ENCODE measurements at regions not wholly inside any gene's neighbourhood (a gene's known extent, or its start where the extent isn't known, plus 50 kb on each side); places are given as distances from the start of the nearest gene placed in this dataset.
A peak's percentile ranks its signal among the peaks of the same experiment; 100 is the strongest.
"Not testable (repeated sequence)": the region's sequence is repeated elsewhere in the genome, so short reads cannot be mapped to it uniquely, and the experiment has no call there.

GRCh38 chr3:5701005-5701404, 513.5 kb downstream of the EDEM1 start:
- DNase-seq = not testable (repeated sequence)

GRCh38 chr3:5707794-5708193, 520.3 kb downstream of the EDEM1 start:
- DNase-seq = no peak

- no peak for DNase-seq
Measured at GRCh38 chr3:5709714-5710113, 522.2 kb downstream of the EDEM1 start.

- no peak for DNase-seq
Measured at GRCh38 chr3:5710718-5711117, 523.2 kb downstream of the EDEM1 start.

- DNase-seq = no peak
Measured at GRCh38 chr3:5717254-5717653, 529.7 kb downstream of the EDEM1 start.

GRCh38 chr3:5719668-5720067, 532.2 kb downstream of the EDEM1 start:
- DNase-seq = not testable (repeated sequence)

GRCh38 chr3:5725801-5726200, 538.3 kb downstream of the EDEM1 start:
- no peak for DNase-seq

GRCh38 chr3:5726621-5727020, 539.1 kb downstream of the EDEM1 start:
- DNase-seq = no peak

GRCh38 chr3:5727743-5728484, 540.4 kb downstream of the EDEM1 start:
- DNase-seq = no peak

- DNase-seq = no peak
Measured at GRCh38 chr3:5729852-5730251, 542.3 kb downstream of the EDEM1 start.

GRCh38 chr3:5731100-5731499, 543.6 kb downstream of the EDEM1 start:
- DNase-seq = no peak

- no peak for DNase-seq
Measured at GRCh38 chr3:5732081-5732480, 544.6 kb downstream of the EDEM1 start.

GRCh38 chr3:5733995-5734394, 546.5 kb downstream of the EDEM1 start:
- no peak for DNase-seq

GRCh38 chr3:5735896-5736295, 548.4 kb downstream of the EDEM1 start:
- DNase-seq = no peak

- DNase-seq = no peak
Measured at GRCh38 chr3:5739299-5739935, 551.9 kb downstream of the EDEM1 start.

GRCh38 chr3:5739949-5740348, 552.4 kb downstream of the EDEM1 start:
- no peak for DNase-seq

- DNase-seq = no peak
Measured at GRCh38 chr3:5741017-5741416, 553.5 kb downstream of the EDEM1 start.

GRCh38 chr3:5750091-5750490, 562.6 kb downstream of the EDEM1 start:
- no peak for DNase-seq

- no peak for DNase-seq
Measured at GRCh38 chr3:5750874-5751640, 563.5 kb downstream of the EDEM1 start.

GRCh38 chr3:5754602-5755001, 567.1 kb downstream of the EDEM1 start:
- peak; percentile 12 for DNase-seq

GRCh38 chr3:5756443-5756842, 568.9 kb downstream of the EDEM1 start:
- DNase-seq = no peak

GRCh38 chr3:5757213-5757804, 569.8 kb downstream of the EDEM1 start:
- DNase-seq = no peak

- no peak for DNase-seq
Measured at GRCh38 chr3:5758699-5759098, 571.2 kb downstream of the EDEM1 start.

- DNase-seq = no peak
Measured at GRCh38 chr3:5762506-5762905, 575.0 kb downstream of the EDEM1 start.
